Calu3 (cell line): ENCODE measurements at regions not wholly inside any gene's neighbourhood (a gene's known extent, or its start where the extent isn't known, plus 50 kb on each side); places are given as distances from the start of the nearest gene placed in this dataset.

ENCODE experiments used
- BruUV-seq: library from RNA; stranded (reverse); fragments of 400-500 nt; replicated peaks from 2 replicates; lab custom pipeline; 2021; lab: Mats Ljungman, UMichigan
- CTCF ChIA-PET: fragments of 300-600 bp; sonication (Branson Sonifier 250); formaldehyde crosslinking; loops from one replicate; lab custom pipeline; 2022; ENCODE audit warnings: antibody characterized with exemption; lab: Charles Lee
- DNase-seq: peaks from one replicate; pipeline ENCODE4 v3.0.0; 2022
- H3K27ac Mint-ChIP-seq: one replicate; pipeline ENCODE4 v1.8.0; 2022; ENCODE audit warnings: mixed read lengths; ENCODE audit not compliant: unreplicated experiment
- H3K27me3 Mint-ChIP-seq: one replicate; pipeline ENCODE4 v1.8.0; 2022; ENCODE audit warnings: mixed read lengths; ENCODE audit not compliant: unreplicated experiment
- H3K36me3 Mint-ChIP-seq: one replicate; pipeline ENCODE4 v1.8.0; 2022; ENCODE audit warnings: mild to moderate bottlenecking, moderate library complexity, mixed read lengths; ENCODE audit not compliant: insufficient read depth, unreplicated experiment
- H3K4me1 Mint-ChIP-seq: one replicate; pipeline ENCODE4 v1.8.0; 2022; ENCODE audit warnings: mild to moderate bottlenecking, low read depth, mixed read lengths; ENCODE audit not compliant: unreplicated experiment
- H3K4me3 Mint-ChIP-seq: one replicate; pipeline ENCODE4 v1.8.0; 2022; ENCODE audit warnings: mild to moderate bottlenecking, low read depth, moderate library complexity, mixed read lengths; ENCODE audit not compliant: unreplicated experiment
- H3K9me3 Mint-ChIP-seq: one replicate; pipeline ENCODE4 v1.8.0; 2022; ENCODE audit warnings: low read depth, mixed read lengths; ENCODE audit not compliant: unreplicated experiment
- CTCF ChIP-seq: fragments of 200-600 bp; IDR thresholded peaks from one replicate; pipeline ENCODE4 v1.8.0; 2022; ENCODE audit warnings: antibody characterized with exemption; ENCODE audit not compliant: unreplicated experiment
- intact Hi-C: fragments of 100-400 bp; cut with micrococcal nuclease; formaldehyde crosslinking; loops from one replicate; pipeline ENCODE4 v1.10.0; 2022; ENCODE audit not compliant: unreplicated experiment

- intact Hi-C loops = loop anchor here (10.0 kb wide), 1 partner anchor 266 kb away; no protein-coding TSS in a partner anchor
- no peak overlapping the region for H3K4me3 Mint-ChIP-seq
- BruUV-seq = no TSS peak
- DNase-seq = no peak
- H3K27me3 Mint-ChIP-seq = no peaks in the 10 kb centered on the region
- no peak overlapping the region for H3K27ac Mint-ChIP-seq
- H3K4me1 Mint-ChIP-seq = no peaks in the 10 kb centered on the region
- no peaks in the 10 kb centered on the region for H3K36me3 Mint-ChIP-seq
- CTCF ChIA-PET = no interaction called here
- no peak for TF ChIP-seq CTCF
- no peaks in the 10 kb centered on the region for H3K9me3 Mint-ChIP-seq
Measured at GRCh38 chr6:18328540-18328939, 58.6 kb upstream of the RNF144B start.

GRCh38 chr6:18328070-18328469 is 59.1 kb upstream of the RNF144B start:
- BruUV-seq = no TSS peak
- intact Hi-C loops = loop anchor here (10.0 kb wide), 1 partner anchor 267 kb away; no protein-coding TSS in a partner anchor
- no peak for DNase-seq
- no peaks in the 10 kb centered on the region for H3K36me3 Mint-ChIP-seq
- no peak overlapping the region for H3K27ac Mint-ChIP-seq
- no peaks in the 10 kb centered on the region for H3K9me3 Mint-ChIP-seq
- H3K27me3 Mint-ChIP-seq = no peaks in the 10 kb centered on the region
- TF ChIP-seq CTCF = no peak
- H3K4me3 Mint-ChIP-seq = no peak overlapping the region
- H3K4me1 Mint-ChIP-seq = no peaks in the 10 kb centered on the region
- CTCF ChIA-PET = no interaction called here

- no peaks in the 10 kb centered on the region for H3K36me3 Mint-ChIP-seq
- CTCF ChIA-PET = no interaction called here
- intact Hi-C loops = loop anchor here (10.0 kb wide), 1 partner anchor 267 kb away; no protein-coding TSS in a partner anchor
- no peaks in the 10 kb centered on the region for H3K27me3 Mint-ChIP-seq
- BruUV-seq = no TSS peak
- no peak overlapping the region for H3K27ac Mint-ChIP-seq
- no peak for DNase-seq
- no peak overlapping the region for H3K4me3 Mint-ChIP-seq
- H3K9me3 Mint-ChIP-seq = no peaks in the 10 kb centered on the region
- no peak for TF ChIP-seq CTCF
- H3K4me1 Mint-ChIP-seq = no peaks in the 10 kb centered on the region
Measured at GRCh38 chr6:18327626-18328025, 59.5 kb upstream of the RNF144B start.

GRCh38 chr6:18326980-18327379 is 60.2 kb upstream of the RNF144B start:
- H3K4me3 Mint-ChIP-seq = no peak overlapping the region
- no peak overlapping the region for H3K27ac Mint-ChIP-seq
- no peak for TF ChIP-seq CTCF
- no peaks in the 10 kb centered on the region for H3K27me3 Mint-ChIP-seq
- no peaks in the 10 kb centered on the region for H3K9me3 Mint-ChIP-seq
- no TSS peak for BruUV-seq
- intact Hi-C loops = loop anchor here (10.0 kb wide), 1 partner anchor 268 kb away; no protein-coding TSS in a partner anchor
- DNase-seq = no peak
- no peaks in the 10 kb centered on the region for H3K36me3 Mint-ChIP-seq
- no peaks in the 10 kb centered on the region for H3K4me1 Mint-ChIP-seq
- CTCF ChIA-PET = no interaction called here
